ENCODE measurements at regions not wholly inside any gene's neighbourhood (a gene's known extent, or its start where the extent isn't known, plus 50 kb on each side); places are given as distances from the start of the nearest gene placed in this dataset.
A peak's percentile ranks its signal among the peaks of the same experiment; 100 is the strongest.

DNA sequence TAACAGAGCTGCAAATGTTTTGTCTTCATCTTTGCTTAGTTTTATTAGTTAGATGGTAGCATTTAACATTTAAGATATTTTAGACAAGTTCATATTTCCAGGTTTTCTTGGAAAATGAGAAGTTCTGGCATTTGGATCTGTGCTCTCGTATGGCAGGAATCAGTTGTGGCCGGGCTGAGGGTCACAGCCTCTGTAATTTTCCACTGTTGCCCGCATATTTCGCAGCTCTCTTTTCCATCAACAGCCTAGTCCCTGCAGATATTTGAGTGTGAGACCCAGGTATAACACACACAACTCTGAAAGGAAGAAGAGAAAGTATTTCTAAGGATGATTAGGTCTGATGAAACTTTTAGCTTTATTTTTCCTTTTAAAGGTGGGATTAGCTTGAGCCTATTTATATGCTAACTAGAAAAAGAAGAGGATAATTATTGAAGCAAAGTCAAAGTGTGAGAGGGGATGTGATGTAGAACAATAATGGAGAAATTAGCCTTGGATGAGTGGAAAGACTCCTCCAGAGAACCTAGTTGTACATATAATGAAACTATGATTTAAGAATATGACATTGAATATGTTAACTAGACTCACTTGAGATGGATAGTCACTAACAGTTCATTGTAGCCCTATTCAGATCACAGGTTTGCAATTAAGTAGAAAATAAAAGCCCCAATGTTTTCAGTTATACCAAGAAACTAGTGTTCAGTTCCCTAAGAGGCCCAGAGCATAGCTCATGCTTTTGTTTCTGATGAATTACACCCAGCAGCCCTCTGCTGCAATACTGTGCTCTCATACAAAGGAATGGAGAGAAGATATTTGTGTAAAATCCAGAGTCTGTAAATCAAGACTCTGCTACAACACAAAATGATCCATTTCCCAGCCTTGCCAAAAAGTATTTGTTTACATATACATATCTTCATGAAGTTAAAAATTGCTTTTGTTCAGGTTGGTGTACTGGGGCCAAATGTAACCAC lies 158.4 kb downstream of the C12orf50 start:
- DNase-seq (ENCODE audit: low spot score): no peak
- in situ Hi-C loops (cut with MboI; ENCODE audit: low sequenced_read_pairs, unreplicated experiment): no loop called here
- TF ChIP-seq, protein P1, sequence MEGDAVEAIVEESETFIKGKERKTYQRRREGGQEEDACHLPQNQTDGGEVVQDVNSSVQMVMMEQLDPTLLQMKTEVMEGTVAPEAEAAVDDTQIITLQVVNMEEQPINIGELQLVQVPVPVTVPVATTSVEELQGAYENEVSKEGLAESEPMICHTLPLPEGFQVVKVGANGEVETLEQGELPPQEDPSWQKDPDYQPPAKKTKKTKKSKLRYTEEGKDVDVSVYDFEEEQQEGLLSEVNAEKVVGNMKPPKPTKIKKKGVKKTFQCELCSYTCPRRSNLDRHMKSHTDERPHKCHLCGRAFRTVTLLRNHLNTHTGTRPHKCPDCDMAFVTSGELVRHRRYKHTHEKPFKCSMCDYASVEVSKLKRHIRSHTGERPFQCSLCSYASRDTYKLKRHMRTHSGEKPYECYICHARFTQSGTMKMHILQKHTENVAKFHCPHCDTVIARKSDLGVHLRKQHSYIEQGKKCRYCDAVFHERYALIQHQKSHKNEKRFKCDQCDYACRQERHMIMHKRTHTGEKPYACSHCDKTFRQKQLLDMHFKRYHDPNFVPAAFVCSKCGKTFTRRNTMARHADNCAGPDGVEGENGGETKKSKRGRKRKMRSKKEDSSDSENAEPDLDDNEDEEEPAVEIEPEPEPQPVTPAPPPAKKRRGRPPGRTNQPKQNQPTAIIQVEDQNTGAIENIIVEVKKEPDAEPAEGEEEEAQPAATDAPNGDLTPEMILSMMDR (IDR thresholded peaks at IDR 0.05; ENCODE audit: borderline replicate concordance, control extremely low read depth, extremely low read depth, insufficient read depth, missing control alignments): no peak

DNA sequence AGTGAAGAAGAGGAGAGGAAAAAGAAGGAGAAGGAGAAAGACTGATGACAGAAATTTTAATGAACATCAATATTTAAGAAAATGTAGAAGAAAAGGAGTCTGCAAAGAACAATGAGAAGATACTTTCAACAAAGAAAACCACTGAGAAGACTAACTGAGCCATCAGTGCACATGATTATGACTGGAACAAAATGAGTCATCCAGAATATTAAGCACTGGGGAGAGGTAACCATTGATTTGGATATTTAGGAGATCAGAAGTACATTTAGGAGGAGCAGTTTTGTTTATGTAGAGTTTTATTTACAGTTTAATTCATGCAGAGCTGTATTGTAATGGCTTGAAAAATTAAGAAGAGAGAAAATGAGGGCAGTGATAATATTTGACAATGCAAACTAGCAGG lies 159.1 kb downstream of the C12orf50 start:
- DNase-seq (ENCODE audit: low spot score): no peak
- TF ChIP-seq, protein P1 (IDR thresholded peaks at IDR 0.05; ENCODE audit: borderline replicate concordance, control extremely low read depth, extremely low read depth, insufficient read depth, missing control alignments): no peak
- in situ Hi-C loops (cut with MboI; ENCODE audit: low sequenced_read_pairs, unreplicated experiment): no loop called here

DNA sequence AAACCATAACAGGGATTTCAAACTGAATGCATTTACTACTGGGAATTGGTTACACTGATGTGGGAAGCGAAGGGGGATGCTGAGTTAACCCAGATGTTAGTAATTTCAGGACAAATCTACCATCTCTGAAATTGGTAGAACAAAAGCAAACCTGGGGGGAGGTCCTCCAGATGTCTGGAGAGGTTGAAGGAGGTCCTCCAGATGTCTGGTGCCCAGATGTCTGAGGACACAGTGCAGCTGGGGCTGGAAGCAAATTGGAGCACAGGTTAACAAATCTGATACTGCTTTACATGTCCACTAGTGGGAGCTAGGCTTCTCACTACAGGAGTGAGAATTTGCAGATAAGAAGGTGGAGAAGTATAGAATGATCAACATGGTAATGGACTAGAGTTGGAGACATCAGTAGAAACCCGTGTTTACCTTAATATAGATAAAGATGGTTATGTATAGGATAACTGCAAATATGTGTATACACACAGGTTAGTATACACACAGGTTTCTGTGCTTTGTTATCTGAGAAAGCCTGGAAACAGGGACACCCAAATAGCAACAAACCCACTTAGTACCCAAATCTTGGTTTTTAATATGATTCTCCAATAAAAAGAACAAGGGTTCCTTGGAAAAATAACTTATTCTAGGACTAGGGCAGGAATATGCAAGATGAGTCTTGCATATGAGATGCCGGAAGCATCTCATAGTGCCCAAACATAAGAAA lies 162.5 kb downstream of the C12orf50 start:
- TF ChIP-seq, protein P1 (IDR thresholded peaks at IDR 0.05; ENCODE audit: borderline replicate concordance, control extremely low read depth, extremely low read depth, insufficient read depth, missing control alignments): peak; percentile 22
- no peak for DNase-seq (ENCODE audit: low spot score)
- in situ Hi-C loops (cut with MboI; ENCODE audit: low sequenced_read_pairs, unreplicated experiment): no loop called here

DNA sequence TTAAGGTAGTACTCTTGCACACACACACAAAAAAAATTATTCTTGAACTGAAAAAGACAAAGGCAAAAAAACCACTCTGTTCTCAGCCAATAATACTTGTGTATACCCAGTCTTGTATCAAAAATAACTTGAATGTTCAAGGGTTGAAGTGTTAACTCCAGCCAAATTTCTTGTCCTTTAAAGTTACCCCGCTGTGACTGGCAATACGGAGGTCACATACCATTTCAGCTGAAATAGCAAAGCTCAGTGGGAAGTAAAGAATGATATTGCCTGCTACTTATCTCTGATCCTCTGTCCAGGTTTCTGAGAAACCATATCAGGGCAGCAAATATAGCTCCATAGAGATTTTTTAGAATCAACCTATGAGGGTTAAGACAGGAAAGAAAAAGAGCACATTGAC lies 167.4 kb downstream of the C12orf50 start:
- TF ChIP-seq, protein P1 (IDR thresholded peaks at IDR 0.05; ENCODE audit: borderline replicate concordance, control extremely low read depth, extremely low read depth, insufficient read depth, missing control alignments): no peak
- no peak for DNase-seq (ENCODE audit: low spot score)
- in situ Hi-C loops (cut with MboI; ENCODE audit: low sequenced_read_pairs, unreplicated experiment): no loop called here

DNA sequence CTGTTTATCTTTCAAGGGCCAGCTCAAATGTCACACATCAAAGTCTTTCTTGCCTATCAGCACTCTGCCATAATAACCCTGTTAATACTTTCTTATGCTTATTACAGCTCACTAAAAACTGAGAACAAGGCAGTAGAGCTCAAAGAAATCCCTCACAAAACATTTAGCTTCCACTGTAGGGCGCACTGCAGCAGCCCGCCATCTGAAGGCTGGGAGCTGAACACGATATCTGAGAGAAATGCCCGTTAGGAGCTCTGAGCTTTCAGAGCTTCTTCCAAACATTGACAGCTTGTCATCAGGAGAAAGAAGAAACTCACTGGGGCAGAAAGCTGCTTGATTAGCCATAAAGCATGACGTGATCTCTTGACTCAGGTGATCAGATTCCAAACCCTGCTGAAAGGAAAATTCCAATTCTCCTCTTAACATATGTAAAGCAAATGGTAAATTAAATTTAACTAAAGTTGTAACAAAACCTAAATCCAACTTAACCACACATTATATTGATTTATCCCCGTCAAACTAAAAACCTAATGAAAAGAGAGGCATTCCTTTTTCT lies 175.7 kb downstream of the C12orf50 start:
- TF ChIP-seq, protein P1 (IDR thresholded peaks at IDR 0.05; ENCODE audit: borderline replicate concordance, control extremely low read depth, extremely low read depth, insufficient read depth, missing control alignments): no peak
- DNase-seq (ENCODE audit: low spot score): no peak
- in situ Hi-C loops (cut with MboI; ENCODE audit: low sequenced_read_pairs, unreplicated experiment): no loop called here

DNA sequence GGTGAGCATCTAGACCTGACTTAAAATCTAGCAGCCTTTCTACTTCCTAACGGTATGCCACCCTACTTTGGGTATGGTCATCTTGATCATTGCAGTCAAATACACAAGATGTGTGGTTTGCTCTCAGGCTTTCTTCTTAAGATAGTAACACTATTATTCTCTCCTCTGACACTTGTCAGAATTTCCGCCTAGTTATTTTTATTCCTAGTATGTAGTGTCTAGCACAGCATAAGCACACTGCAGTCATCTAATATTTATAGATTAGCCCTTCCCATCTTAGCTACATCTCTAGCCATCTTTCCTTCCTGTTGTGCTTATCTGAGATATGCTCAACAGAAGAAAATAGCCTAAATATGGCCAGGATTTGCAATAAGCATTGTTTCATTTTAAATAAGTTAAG lies 180.1 kb downstream of the C12orf50 start:
- TF ChIP-seq, protein P1 (IDR thresholded peaks at IDR 0.05; ENCODE audit: borderline replicate concordance, control extremely low read depth, extremely low read depth, insufficient read depth, missing control alignments): no peak
- no peak for DNase-seq (ENCODE audit: low spot score)
- in situ Hi-C loops (cut with MboI; ENCODE audit: low sequenced_read_pairs, unreplicated experiment): no loop called here

Data from GM13976 (cell line).